GM12891 (cell line): ENCODE measurements at regions not wholly inside any gene's neighbourhood (a gene's known extent, or its start where the extent isn't known, plus 50 kb on each side); places are given as distances from the start of the nearest gene placed in this dataset.

Experiments
- PAX5 ChIP-seq: IDR thresholded peaks from 2 replicates; pipeline ENCODE4 v1.6.1; 2011; ENCODE audit warnings: low read length, moderate library complexity, mild to moderate bottlenecking; ENCODE audit not compliant: insufficient read depth, severe bottlenecking
- POLR2A ChIP-seq: IDR thresholded peaks from 2 replicates; pipeline ENCODE4 v1.6.1; 2011; ENCODE audit warnings: low read depth, low read length, control low read depth
- POLR2AphosphoS5 ChIP-seq: IDR thresholded peaks from 2 replicates; pipeline ENCODE4 v1.6.1; 2011; ENCODE audit warnings: low read depth, low read length, control low read depth
- SPI1 ChIP-seq: IDR thresholded peaks from 2 replicates; pipeline ENCODE4 v1.6.1; 2011; ENCODE audit warnings: low read depth, low read length, control low read depth
- TAF1 ChIP-seq: IDR thresholded peaks from 2 replicates; pipeline ENCODE4 v1.6.1; 2011; ENCODE audit warnings: low read depth, low read length, control low read depth

DNA sequence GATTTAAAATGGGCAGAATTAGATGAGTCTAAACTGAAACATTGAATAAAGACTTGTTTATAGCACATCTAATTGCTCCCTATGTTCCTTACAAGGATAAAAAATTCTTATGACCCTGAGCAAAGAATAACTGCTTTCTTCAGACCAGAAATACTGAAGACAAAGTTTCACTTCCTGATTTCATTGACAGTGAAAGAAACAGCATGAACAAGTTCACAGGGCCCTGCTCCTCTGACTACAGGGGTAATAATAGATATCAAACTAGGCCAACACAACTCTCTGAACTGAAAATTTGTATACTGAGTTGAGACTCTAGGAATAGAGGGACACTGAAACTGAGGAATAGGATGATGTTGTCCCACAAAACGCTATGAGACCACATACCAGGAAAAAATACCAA, 1383.3 kb upstream of the CDH2 start:
- TF ChIP-seq POLR2A (no peak), POLR2AphosphoS5 (no peak), TAF1 (no peak), PAX5 (no peak), SPI1 (peak; percentile 98)
